Neural cell (in vitro differentiated cells): ENCODE measurements at regions not wholly inside any gene's neighbourhood (a gene's known extent, or its start where the extent isn't known, plus 50 kb on each side); places are given as distances from the start of the nearest gene placed in this dataset.

Source experiments
- H2AFZ ChIP-seq: fragments of 200-600, 300-800 bp; sonication (generic), shearing (Covaris generic); 2 replicates; pipeline ENCODE4 v1.6.0; 2014; ENCODE audit warnings: low read depth, mild to moderate bottlenecking, antibody characterized with exemption, low read length, moderate library complexity
- H3F3A ChIP-seq: fragments of 200-600 bp; shearing (Covaris generic); 2 replicates; pipeline ENCODE4 v1.6.1; 2016; ENCODE audit warnings: mild to moderate bottlenecking, moderate library complexity, mixed read lengths, antibody characterized with exemption, low read length; ENCODE audit not compliant: insufficient read depth, poor library complexity, severe bottlenecking
- H3K27ac ChIP-seq: fragments of 200-600, 300-800 bp; sonication (generic), shearing (Covaris generic); 2 replicates; pipeline ENCODE4 v1.5.1; 2014; ENCODE audit warnings: mild to moderate bottlenecking, low read length, moderate library complexity
- H3K27me3 ChIP-seq: fragments of 300-800, 200-600 bp; sonication (generic), shearing (Covaris generic); 2 replicates; pipeline ENCODE4 v1.6.0; 2014; ENCODE audit warnings: mild to moderate bottlenecking, low read depth, low read length, moderate library complexity; ENCODE audit not compliant: insufficient read depth
- H3K36me3 ChIP-seq: fragments of 300-800, 200-600 bp; sonication (generic), shearing (Covaris generic); 2 replicates; pipeline ENCODE4 v1.5.1; 2014; ENCODE audit warnings: mild to moderate bottlenecking, antibody characterized with exemption, low read length, moderate library complexity; ENCODE audit not compliant: insufficient read depth
- H3K4me2 ChIP-seq: fragments of 300-800, 200-600 bp; sonication (generic), shearing (Covaris generic); 2 replicates; pipeline ENCODE4 v1.6.0; 2014; ENCODE audit warnings: mild to moderate bottlenecking, low read length
- H3K4me3 ChIP-seq: fragments of 300-800, 200-600 bp; sonication (generic), shearing (Covaris generic); 2 replicates; pipeline ENCODE4 v1.5.1; 2014; ENCODE audit warnings: mild to moderate bottlenecking, low read length, moderate library complexity
- H3K79me2 ChIP-seq: fragments of 200-600 bp; shearing (Covaris generic); replicated peaks from 2 replicates; pipeline ENCODE4 v1.6.0; 2014; ENCODE audit warnings: mild to moderate bottlenecking, low read length, moderate library complexity; ENCODE audit not compliant: insufficient read depth
- H3K9ac ChIP-seq: fragments of 300-800, 200-600 bp; sonication (generic), shearing (Covaris generic); 2 replicates; pipeline ENCODE4 v1.6.1; 2016; ENCODE audit warnings: mild to moderate bottlenecking, low read length, mixed read lengths
- H3K9me2 ChIP-seq: fragments of 200-600 bp; shearing (Covaris generic); 2 replicates; pipeline ENCODE4 v1.6.1; 2016; ENCODE audit warnings: mild to moderate bottlenecking, low read length, mixed read lengths; ENCODE audit not compliant: insufficient read depth
- H3K9me3 ChIP-seq: fragments of 200-600, 300-800 bp; sonication (generic), shearing (Covaris generic); 2 replicates; pipeline ENCODE4 v1.6.1; 2016; ENCODE audit warnings: mild to moderate bottlenecking, mixed run types, low read length, moderate library complexity, mixed read lengths
- H4K20me1 ChIP-seq: fragments of 200-600 bp; shearing (Covaris generic); 2 replicates; pipeline ENCODE4 v1.6.1; 2016; ENCODE audit warnings: mild to moderate bottlenecking, mixed run types; ENCODE audit not compliant: insufficient read depth
- CTCF ChIP-seq: fragments of 450-650 bp; IDR thresholded peaks from 2 replicates; pipeline ENCODE4 v1.5.1; 2014; ENCODE audit warnings: antibody characterized with exemption, mild to moderate bottlenecking, moderate library complexity; ENCODE audit not compliant: poor library complexity, severe bottlenecking
- EP300 ChIP-seq: fragments of 450-650 bp; conservative IDR thresholded peaks from 2 replicates; pipeline ENCODE4 v1.6.1; 2014; ENCODE audit warnings: antibody characterized with exemption, mild to moderate bottlenecking, moderate library complexity; ENCODE audit not compliant: poor library complexity, severe bottlenecking
- EZH2 ChIP-seq: fragments of 200-600, 300-800 bp; shearing (Covaris generic), sonication (generic); IDR thresholded peaks from 2 replicates; pipeline ENCODE4 v1.6.1; 2014; ENCODE audit warnings: antibody characterized with exemption, low read length, borderline replicate concordance, mild to moderate bottlenecking; ENCODE audit not compliant: insufficient read depth, poor library complexity, severe bottlenecking
- MXI1 ChIP-seq: fragments of 450-650 bp; conservative IDR thresholded peaks from 2 replicates; pipeline ENCODE4 v1.6.1; 2014; ENCODE audit warnings: antibody characterized with exemption, mild to moderate bottlenecking; ENCODE audit not compliant: poor library complexity, severe bottlenecking
- POLR2AphosphoS5 ChIP-seq: IDR thresholded peaks from 2 replicates; pipeline ENCODE4 v1.6.1; 2012
- RAD21 ChIP-seq: fragments of 450-650 bp; conservative IDR thresholded peaks from 2 replicates; pipeline ENCODE4 v1.6.1; 2014; ENCODE audit warnings: antibody characterized with exemption, mild to moderate bottlenecking, moderate library complexity
- REST ChIP-seq: IDR thresholded peaks from 2 replicates; pipeline ENCODE4 v1.6.1; 2012; ENCODE audit warnings: borderline replicate concordance
- SMC3 ChIP-seq: fragments of 450-650 bp; conservative IDR thresholded peaks from 2 replicates; pipeline ENCODE4 v1.6.1; 2014; ENCODE audit warnings: antibody characterized with exemption, mild to moderate bottlenecking, moderate library complexity; ENCODE audit not compliant: poor library complexity
- TAF1 ChIP-seq: IDR thresholded peaks from 2 replicates; pipeline ENCODE4 v1.6.1; 2012; ENCODE audit warnings: low read depth

- no peak overlapping the region for H3K27ac ChIP-seq
- H3K79me2 ChIP-seq, result no peaks in the 10 kb centered on the region
- no peak for TF ChIP-seq CTCF
- TF ChIP-seq EZH2, result no peak
- TF ChIP-seq REST, result no peak
- no peak for TF ChIP-seq SMC3
- TF ChIP-seq MXI1, result no peak
- no peak for TF ChIP-seq POLR2AphosphoS5
- TF ChIP-seq RAD21, result no peak
- TF ChIP-seq EP300, result no peak
- no peak for TF ChIP-seq TAF1
- H4K20me1 ChIP-seq, result no peaks in the 10 kb centered on the region
- no peaks in the 10 kb centered on the region for H3K9me2 ChIP-seq
- H2AFZ ChIP-seq, result no peak overlapping the region
- H3K9me3 ChIP-seq, result no peaks in the 10 kb centered on the region
- no peaks in the 10 kb centered on the region for H3K27me3 ChIP-seq
- no peaks in the 10 kb centered on the region for H3K36me3 ChIP-seq
- no peak overlapping the region for H3K4me2 ChIP-seq
- H3F3A ChIP-seq, result no peaks in the 10 kb centered on the region
- no peak overlapping the region for H3K9ac ChIP-seq
- H3K4me3 ChIP-seq, result no peak overlapping the region
Observed at GRCh38 chr9:11347437-11347836, 734.6 kb upstream of the PTPRD start.

GRCh38 chr9:11348366-11348765 is 735.6 kb upstream of the PTPRD start:
- no peak for TF ChIP-seq TAF1
- no peak overlapping the region for H3K4me3 ChIP-seq
- no peaks in the 10 kb centered on the region for H3K9me2 ChIP-seq
- no peaks in the 10 kb centered on the region for H3K27me3 ChIP-seq
- H3K9ac ChIP-seq, result no peak overlapping the region
- H2AFZ ChIP-seq, result no peak overlapping the region
- H3K36me3 ChIP-seq, result no peaks in the 10 kb centered on the region
- H3K9me3 ChIP-seq, result no peaks in the 10 kb centered on the region
- no peak overlapping the region for H3K4me2 ChIP-seq
- H3F3A ChIP-seq, result no peaks in the 10 kb centered on the region
- H3K27ac ChIP-seq, result no peak overlapping the region
- H3K79me2 ChIP-seq, result no peaks in the 10 kb centered on the region
- no peaks in the 10 kb centered on the region for H4K20me1 ChIP-seq

- no peak overlapping the region for H3K4me3 ChIP-seq
- H3K27ac ChIP-seq, result no peak overlapping the region
- no peaks in the 10 kb centered on the region for H3F3A ChIP-seq
- TF ChIP-seq CTCF (no peak), MXI1 (no peak), TAF1 (no peak), SMC3 (no peak), EP300 (no peak), POLR2AphosphoS5 (no peak), REST (no peak), EZH2 (no peak), RAD21 (no peak)
- H3K9me2 ChIP-seq, result no peaks in the 10 kb centered on the region
- H3K79me2 ChIP-seq, result no peaks in the 10 kb centered on the region
- H3K36me3 ChIP-seq, result no peaks in the 10 kb centered on the region
- H3K27me3 ChIP-seq, result no peaks in the 10 kb centered on the region
- H3K9me3 ChIP-seq, result no peaks in the 10 kb centered on the region
- H3K9ac ChIP-seq, result no peak overlapping the region
- H3K4me2 ChIP-seq, result no peak overlapping the region
- H4K20me1 ChIP-seq, result no peaks in the 10 kb centered on the region
- H2AFZ ChIP-seq, result no peak overlapping the region
Observed at GRCh38 chr9:11349187-11349586, 736.4 kb upstream of the PTPRD start.
